ENCODE measurements at regions not wholly inside any gene's neighbourhood (a gene's known extent, or its start where the extent isn't known, plus 50 kb on each side); places are given as distances from the start of the nearest gene placed in this dataset.

GRCh38 chr2:11014026-11014425 lies 102.3 kb downstream of the KCNF1 start:
- TF ChIP-seq POLR2A (IDR thresholded peaks at IDR 0.05; ENCODE audit: low read depth, low read length) (no peak), CTCF (conservative IDR thresholded peaks at IDR 0.05; ENCODE audit: low read depth, low read length) (no peak), SMC3 (IDR thresholded peaks at IDR 0.05; ENCODE audit: low read depth, low read length) (no peak), CEBPB (IDR thresholded peaks at IDR 0.05; ENCODE audit: low read depth, low read length) (no peak)
